ENCODE measurements at regions not wholly inside any gene's neighbourhood (a gene's known extent, or its start where the extent isn't known, plus 50 kb on each side); places are given as distances from the start of the nearest gene placed in this dataset.

DNA sequence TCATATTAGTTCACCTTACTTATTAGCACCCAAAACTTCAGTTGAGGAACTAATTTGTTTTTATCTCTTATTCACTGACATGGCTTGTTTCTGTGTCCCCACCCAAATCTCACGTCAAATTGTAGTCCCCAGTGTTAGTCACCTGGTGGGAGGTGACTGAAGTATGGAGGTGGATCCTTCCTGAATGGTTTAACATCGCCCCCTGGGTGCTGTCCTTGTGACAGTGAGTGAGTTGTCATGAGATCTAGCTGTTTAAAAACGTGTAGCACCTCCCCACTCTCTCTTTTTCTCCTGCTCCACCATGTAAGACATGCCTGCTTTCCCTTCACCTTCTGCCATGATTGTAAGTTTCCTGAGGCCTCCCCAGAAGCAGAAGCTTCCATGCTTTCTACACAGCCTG lies 75.0 kb upstream of the HECTD2 start:
- POLR2A ChIA-PET: no interaction called here
- no peak for ATAC-seq (replicated peaks in 1 of 4)
- no peaks in the 10 kb centered on the region for H3K9me3 Mint-ChIP-seq

DNA sequence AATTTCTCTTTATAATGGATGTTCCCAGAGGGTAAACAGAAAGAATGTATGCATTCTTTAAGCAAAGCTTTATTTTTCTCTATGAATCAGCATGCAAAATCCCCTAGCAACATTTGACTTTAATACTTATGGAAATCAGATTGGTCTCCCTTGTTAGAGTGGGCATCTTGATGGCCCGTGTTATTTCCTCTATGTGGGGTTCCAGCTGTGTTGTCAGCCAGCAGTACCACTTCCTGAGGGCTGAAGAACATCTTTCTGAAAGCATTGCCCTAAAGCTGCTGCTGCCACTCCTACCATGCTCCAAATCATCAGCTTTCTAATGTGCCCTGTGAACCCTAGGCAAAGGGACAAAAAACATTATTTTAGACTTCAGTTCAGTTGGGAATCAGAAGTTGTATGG lies 70.4 kb upstream of the HECTD2 start:
- no CpG with 5 or more reads among the region's 1 CpG for WGBS (ENCODE audit: insufficient coverage)
- H3K9me3 Mint-ChIP-seq: no peaks in the 10 kb centered on the region
- Histone ChIP-seq H3K9me3 (no peaks in the 10 kb centered on the region), H3K4me3 (ENCODE audit: control insufficient read depth in 1 of 2, extremely low read depth in 1 of 2, low read length in 1 of 2) (no peak overlapping the region), H3K27me3 (replicated peaks in 1 of 2; ENCODE audit: control insufficient read depth in 2 of 2, extremely low read depth in 1 of 2, insufficient read depth in 2 of 2, low read length in 1 of 2) (no peaks in the 10 kb centered on the region), H3K36me3 (ENCODE audit: control insufficient read depth in 2 of 2, extremely low read depth in 1 of 2, insufficient read depth in 1 of 2, low read length in 1 of 2) (no peaks in the 10 kb centered on the region), H3K4me1 (ENCODE audit: control insufficient read depth in 1 of 2, extremely low read depth in 1 of 2, insufficient read depth in 2 of 2, low read length in 2 of 2) (no peaks in the 10 kb centered on the region), H3K27ac (ENCODE audit: low read length) (no peak overlapping the region)
- ATAC-seq (replicated peaks in 1 of 4) (no peak), DNase-seq (no peak)
- ChIA-PET CTCF (interaction anchor here in 1 of 2 donors (0.5 kb wide), 1 partner anchor 11 kb away, joined by 4 read pairs; no protein-coding TSS in a partner anchor), POLR2A (no interaction called here)
- no peaks in the 10 kb centered on the region for H3K4me1 Mint-ChIP-seq
- no peaks in the 10 kb centered on the region for H3K36me3 Mint-ChIP-seq
- no peak overlapping the region for H3K4me3 Mint-ChIP-seq
- H3K27me3 Mint-ChIP-seq: peaks cover 0 to 4% of the 10 kb centered on the region in 2 donors
- H3K27ac Mint-ChIP-seq: no peak overlapping the region

More for the DNA sequence above, 75.0 kb upstream of the HECTD2 start:
- no peaks in the 10 kb centered on the region for H3K9me3 ChIP-seq
- CTCF ChIA-PET: no interaction called here
- peak in 1 of 35 experiments; percentile 1 for DNase-seq
- 33% methylated on average over 1 of the region's 3 CpGs for WGBS (ENCODE audit: insufficient coverage)
- H3K27ac ChIP-seq (ENCODE audit: low read length): no peak overlapping the region
- H3K4me3 Mint-ChIP-seq: no peak overlapping the region
- H3K27me3 ChIP-seq (replicated peaks in 1 of 2; ENCODE audit: control insufficient read depth in 2 of 2, extremely low read depth in 1 of 2, insufficient read depth in 2 of 2, low read length in 1 of 2): no peaks in the 10 kb centered on the region
- no peak overlapping the region for H3K4me3 ChIP-seq (ENCODE audit: control insufficient read depth in 1 of 2, extremely low read depth in 1 of 2, low read length in 1 of 2)
- H3K36me3 ChIP-seq (ENCODE audit: control insufficient read depth in 2 of 2, extremely low read depth in 1 of 2, insufficient read depth in 1 of 2, low read length in 1 of 2): no peaks in the 10 kb centered on the region
- H3K36me3 Mint-ChIP-seq: no peaks in the 10 kb centered on the region
- peaks cover 5 to 7% of the 10 kb centered on the region in 2 donors for H3K27me3 Mint-ChIP-seq
- H3K4me1 ChIP-seq (ENCODE audit: control insufficient read depth in 1 of 2, extremely low read depth in 1 of 2, insufficient read depth in 2 of 2, low read length in 2 of 2): no peaks in the 10 kb centered on the region
- H3K27ac Mint-ChIP-seq: no peak overlapping the region
- H3K4me1 Mint-ChIP-seq: no peaks in the 10 kb centered on the region

DNA sequence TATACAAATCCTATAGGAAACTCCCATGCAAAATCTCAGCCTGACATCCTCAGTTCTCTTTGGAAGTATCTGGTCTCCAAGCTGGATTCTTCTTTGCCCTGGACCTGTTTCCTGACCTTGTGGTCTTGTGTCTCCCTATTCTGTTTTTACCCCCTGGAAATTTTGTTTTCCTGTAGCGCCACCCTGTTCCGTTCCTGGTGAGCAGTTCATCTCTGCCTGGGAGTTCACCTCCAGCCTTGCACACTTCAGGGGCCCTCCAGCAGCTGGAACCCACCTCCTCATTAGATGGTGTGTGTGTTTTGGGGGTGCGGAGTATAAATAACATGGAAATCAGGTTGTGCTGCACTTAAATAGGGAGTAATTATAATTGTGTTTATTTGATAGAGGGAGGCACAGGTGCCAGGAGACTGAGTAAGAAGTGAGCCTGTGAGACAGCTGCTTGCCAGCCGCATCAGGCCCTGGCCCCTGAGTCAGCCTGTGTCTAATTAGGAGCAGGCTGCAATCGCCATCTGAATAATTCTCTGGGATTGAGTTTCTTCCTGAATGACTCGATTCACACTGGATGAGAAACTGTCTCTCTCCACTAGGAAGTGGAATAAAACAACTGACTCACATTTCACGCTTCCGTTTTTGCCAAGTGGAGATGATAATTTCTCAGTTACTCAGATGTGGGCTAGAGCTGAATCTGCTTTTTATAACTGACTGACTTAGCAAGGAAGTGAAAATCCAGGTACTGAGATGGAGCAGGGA lies 69.4 kb upstream of the HECTD2 start:
- no peak overlapping the region for H3K27ac ChIP-seq (ENCODE audit: low read length)
- no peaks in the 10 kb centered on the region for H3K36me3 Mint-ChIP-seq
- H3K4me1 ChIP-seq (ENCODE audit: control insufficient read depth in 1 of 2, extremely low read depth in 1 of 2, insufficient read depth in 2 of 2, low read length in 2 of 2): no peaks in the 10 kb centered on the region
- no peaks in the 10 kb centered on the region for H3K36me3 ChIP-seq (ENCODE audit: control insufficient read depth in 2 of 2, extremely low read depth in 1 of 2, insufficient read depth in 1 of 2, low read length in 1 of 2)
- H3K4me1 Mint-ChIP-seq: no peaks in the 10 kb centered on the region
- POLR2A ChIA-PET: no interaction called here
- CTCF ChIA-PET: interaction anchor here in 1 of 2 donors (0.6 kb wide), 1 partner anchor 295 kb away, joined by 3 read pairs; no protein-coding TSS in a partner anchor
- ATAC-seq (replicated peaks in 1 of 4) (no peak), DNase-seq (no peak)
- no peaks in the 10 kb centered on the region for H3K27me3 ChIP-seq (replicated peaks in 1 of 2; ENCODE audit: control insufficient read depth in 2 of 2, extremely low read depth in 1 of 2, insufficient read depth in 2 of 2, low read length in 1 of 2)
- H3K27ac Mint-ChIP-seq: no peak overlapping the region
- 92% methylated on average over 3 of the region's 8 CpGs for WGBS (ENCODE audit: insufficient coverage)
- no peak overlapping the region for H3K4me3 Mint-ChIP-seq
- H3K27me3 Mint-ChIP-seq: no peaks in the 10 kb centered on the region
- no peaks in the 10 kb centered on the region for H3K9me3 ChIP-seq
- H3K9me3 Mint-ChIP-seq: no peaks in the 10 kb centered on the region
- H3K4me3 ChIP-seq (ENCODE audit: control insufficient read depth in 1 of 2, extremely low read depth in 1 of 2, low read length in 1 of 2): no peak overlapping the region

DNA sequence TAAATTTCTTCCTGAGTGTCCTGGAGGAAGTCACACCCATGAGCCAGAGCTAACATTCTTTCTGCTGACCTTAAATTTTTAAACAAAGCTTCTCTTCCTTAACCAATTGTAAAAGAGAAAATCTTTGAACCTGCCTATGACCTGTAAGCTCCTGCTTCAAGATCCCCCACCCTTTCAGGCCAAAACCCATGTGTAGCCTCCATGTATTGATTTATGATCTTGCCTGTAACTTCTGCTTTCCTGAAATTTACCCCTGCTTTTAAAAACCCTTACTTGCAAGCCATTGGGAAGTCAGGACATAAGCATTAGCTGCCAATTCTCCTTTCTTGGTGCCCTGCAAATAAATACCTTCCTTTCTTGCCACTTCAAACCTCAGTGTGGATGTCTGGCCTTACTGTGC lies 68.5 kb upstream of the HECTD2 start:
- no peaks in the 10 kb centered on the region for H3K9me3 Mint-ChIP-seq
- ChIA-PET POLR2A (no interaction called here), CTCF (interaction anchor here in 1 of 2 donors (0.6 kb wide), 1 partner anchor 294 kb away, joined by 3 read pairs; no protein-coding TSS in a partner anchor)
- DNase-seq (no peak), ATAC-seq (replicated peaks in 1 of 4) (no peak)
- H3K36me3 Mint-ChIP-seq: no peaks in the 10 kb centered on the region
- no peaks in the 10 kb centered on the region for H3K9me3 ChIP-seq
- H3K36me3 ChIP-seq (ENCODE audit: control insufficient read depth in 2 of 2, extremely low read depth in 1 of 2, insufficient read depth in 1 of 2, low read length in 1 of 2): no peaks in the 10 kb centered on the region
- no peak overlapping the region for H3K4me3 Mint-ChIP-seq
- no peak overlapping the region for H3K27ac ChIP-seq (ENCODE audit: low read length)
- H3K4me1 ChIP-seq (ENCODE audit: control insufficient read depth in 1 of 2, extremely low read depth in 1 of 2, insufficient read depth in 2 of 2, low read length in 2 of 2): no peaks in the 10 kb centered on the region
- no peaks in the 10 kb centered on the region for H3K4me1 Mint-ChIP-seq
- H3K4me3 ChIP-seq (ENCODE audit: control insufficient read depth in 1 of 2, extremely low read depth in 1 of 2, low read length in 1 of 2): no peak overlapping the region
- H3K27me3 Mint-ChIP-seq: no peaks in the 10 kb centered on the region
- no peak overlapping the region for H3K27ac Mint-ChIP-seq
- no peaks in the 10 kb centered on the region for H3K27me3 ChIP-seq (replicated peaks in 1 of 2; ENCODE audit: control insufficient read depth in 2 of 2, extremely low read depth in 1 of 2, insufficient read depth in 2 of 2, low read length in 1 of 2)

DNA sequence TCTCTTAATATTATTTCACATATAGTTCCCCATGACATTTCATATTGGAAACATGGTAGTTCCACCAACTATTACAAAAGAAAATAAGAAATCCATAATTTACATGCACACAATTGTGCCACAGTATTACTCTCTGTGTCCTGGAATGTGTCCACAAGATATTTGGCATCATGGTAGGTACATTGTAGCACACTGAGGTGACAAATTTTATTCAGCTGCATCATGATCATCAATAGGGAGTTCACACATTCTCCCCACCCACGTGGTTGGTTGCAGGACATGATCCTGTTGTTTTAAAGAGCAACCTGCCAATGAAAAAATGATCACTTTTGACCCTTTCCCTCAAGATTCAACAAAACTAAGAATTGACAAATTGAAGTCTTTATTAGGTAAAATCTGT lies 67.1 kb upstream of the HECTD2 start:
- Mint-ChIP-seq H3K4me1 (no peaks in the 10 kb centered on the region), H3K27ac (no peak overlapping the region), H3K4me3 (no peak overlapping the region), H3K36me3 (no peaks in the 10 kb centered on the region), H3K9me3 (no peaks in the 10 kb centered on the region), H3K27me3 (no peaks in the 10 kb centered on the region)
- no peaks in the 10 kb centered on the region for H3K36me3 ChIP-seq (ENCODE audit: control insufficient read depth in 2 of 2, extremely low read depth in 1 of 2, insufficient read depth in 1 of 2, low read length in 1 of 2)
- H3K4me3 ChIP-seq (ENCODE audit: control insufficient read depth in 1 of 2, extremely low read depth in 1 of 2, low read length in 1 of 2): no peak overlapping the region
- no CpG with 5 or more reads among the region's 1 CpG for WGBS (ENCODE audit: insufficient coverage)
- no peaks in the 10 kb centered on the region for H3K9me3 ChIP-seq
- no peaks in the 10 kb centered on the region for H3K27me3 ChIP-seq (replicated peaks in 1 of 2; ENCODE audit: control insufficient read depth in 2 of 2, extremely low read depth in 1 of 2, insufficient read depth in 2 of 2, low read length in 1 of 2)
- no peaks in the 10 kb centered on the region for H3K4me1 ChIP-seq (ENCODE audit: control insufficient read depth in 1 of 2, extremely low read depth in 1 of 2, insufficient read depth in 2 of 2, low read length in 2 of 2)
- DNase-seq (no peak), ATAC-seq (replicated peaks in 1 of 4) (no peak)
- ChIA-PET POLR2A (no interaction called here), CTCF (interaction anchor here in 1 of 2 donors (0.5 to 0.6 kb wide), 2 partner anchors 350 to 770 kb away, joined by 3 read pairs; no protein-coding TSS in a partner anchor)
- H3K27ac ChIP-seq (ENCODE audit: low read length): no peak overlapping the region

DNA sequence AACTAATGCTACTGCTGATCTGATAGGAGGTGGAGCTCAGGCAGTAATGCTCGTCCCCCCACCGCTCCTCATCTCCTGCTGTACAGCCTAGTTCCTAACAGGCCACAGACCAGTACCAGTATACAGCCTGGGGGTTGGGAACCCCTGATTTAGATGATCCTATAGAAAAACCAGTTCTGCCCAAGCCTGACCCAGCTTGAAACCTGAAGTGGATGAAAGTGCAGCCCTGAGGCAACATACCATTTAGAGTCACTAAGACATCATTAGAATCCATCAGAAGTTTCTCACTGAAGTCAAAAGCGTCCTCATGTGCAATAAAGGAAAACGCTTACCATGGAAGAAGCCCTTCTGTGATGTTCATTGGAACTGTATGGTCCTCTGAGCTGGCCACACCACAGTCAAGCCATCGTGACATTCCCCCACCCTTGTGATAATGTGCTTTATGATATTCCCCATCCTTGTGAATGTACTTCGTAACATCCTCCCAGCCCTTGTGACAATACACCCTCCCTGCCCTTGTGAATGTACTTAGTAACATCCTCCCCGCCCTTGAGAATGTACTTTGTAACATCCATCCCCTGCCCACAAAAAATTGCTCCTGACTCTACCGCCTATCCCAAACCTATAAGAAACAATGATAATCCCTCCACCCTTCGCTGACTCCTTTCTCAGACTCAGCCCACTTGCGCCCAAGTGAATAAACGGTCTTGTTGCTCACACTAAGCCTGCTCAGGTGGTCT lies 65.9 kb upstream of the HECTD2 start:
- ATAC-seq (replicated peaks in 1 of 4) (no peak), DNase-seq (no peak)
- Mint-ChIP-seq H3K4me1 (no peaks in the 10 kb centered on the region), H3K27ac (no peak overlapping the region), H3K27me3 (no peaks in the 10 kb centered on the region), H3K9me3 (no peaks in the 10 kb centered on the region), H3K4me3 (no peak overlapping the region), H3K36me3 (no peaks in the 10 kb centered on the region)
- WGBS (ENCODE audit: insufficient coverage): 88% methylated on average over 6 of the region's 11 CpGs
- H3K36me3 ChIP-seq (ENCODE audit: control insufficient read depth in 2 of 2, extremely low read depth in 1 of 2, insufficient read depth in 1 of 2, low read length in 1 of 2): no peaks in the 10 kb centered on the region
- POLR2A ChIA-PET: no interaction called here
- no peaks in the 10 kb centered on the region for H3K4me1 ChIP-seq (ENCODE audit: control insufficient read depth in 1 of 2, extremely low read depth in 1 of 2, insufficient read depth in 2 of 2, low read length in 2 of 2)
- H3K27me3 ChIP-seq (replicated peaks in 1 of 2; ENCODE audit: control insufficient read depth in 2 of 2, extremely low read depth in 1 of 2, insufficient read depth in 2 of 2, low read length in 1 of 2): no peaks in the 10 kb centered on the region
- no peak overlapping the region for H3K4me3 ChIP-seq (ENCODE audit: control insufficient read depth in 1 of 2, extremely low read depth in 1 of 2, low read length in 1 of 2)
- H3K27ac ChIP-seq (ENCODE audit: low read length): no peak overlapping the region
- H3K9me3 ChIP-seq: no peaks in the 10 kb centered on the region
- CTCF ChIA-PET: no interaction called here

Measured in T-cell (primary cell).